DMS79 (cell line): ENCODE measurements at regions not wholly inside any gene's neighbourhood (a gene's known extent, or its start where the extent isn't known, plus 50 kb on each side); places are given as distances from the start of the nearest gene placed in this dataset.
"Not testable (repeated sequence)": the region's sequence is repeated elsewhere in the genome, so short reads cannot be mapped to it uniquely, and the experiment has no call there.

Source experiments
- DNase-seq: peaks from one replicate; lab custom pipeline; 2025; lab: John Stamatoyannopoulos, UW

- no peak for DNase-seq
Observed at GRCh38 chr3:95464346-95464745, 1350.0 kb upstream of the EPHA6 start.

DNA sequence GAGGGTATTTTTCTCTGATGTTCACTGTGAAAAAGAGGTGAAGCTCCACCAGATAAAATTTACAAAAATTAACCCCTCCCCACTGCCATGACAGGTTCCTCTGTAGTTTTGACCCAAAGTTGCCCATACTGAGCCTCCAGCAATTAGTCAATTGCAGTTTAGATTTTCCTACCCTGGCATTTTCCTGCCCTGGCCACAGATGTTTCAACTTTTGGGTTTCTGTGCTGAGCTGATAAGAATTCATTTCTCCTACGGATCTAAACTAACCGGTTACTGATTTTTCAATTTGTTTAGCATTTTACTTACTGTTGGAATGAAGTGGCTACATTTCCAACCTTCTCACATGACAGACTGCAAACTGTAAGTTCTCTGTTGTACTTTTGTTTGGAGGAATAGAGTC, 1346.1 kb upstream of the EPHA6 start:
- no peak for DNase-seq

- no peak for DNase-seq
Observed at GRCh38 chr3:95474338-95474737, 1340.1 kb upstream of the EPHA6 start.

DNA sequence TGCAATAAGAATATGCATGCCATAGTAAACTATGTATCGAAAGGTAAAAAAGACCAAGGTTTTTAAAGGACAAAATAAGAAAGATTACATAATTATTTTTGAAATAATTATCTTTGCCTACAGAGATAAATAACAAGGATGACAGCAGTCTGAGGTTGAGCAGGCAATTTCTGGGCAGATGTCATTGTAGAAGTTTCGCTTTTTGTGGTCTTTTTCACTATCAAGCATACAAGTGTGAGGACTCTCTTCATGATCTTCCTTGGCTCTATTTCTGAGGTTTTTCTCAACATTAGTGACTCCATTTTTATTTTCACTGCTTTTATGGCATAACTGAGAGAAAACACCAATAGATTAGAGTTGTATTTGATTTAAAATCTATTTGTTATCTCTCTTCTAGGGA, 1337.9 kb upstream of the EPHA6 start:
- DNase-seq, result no peak

- no peak for DNase-seq
Observed at GRCh38 chr3:95506174-95506573, 1308.2 kb upstream of the EPHA6 start.

DNA sequence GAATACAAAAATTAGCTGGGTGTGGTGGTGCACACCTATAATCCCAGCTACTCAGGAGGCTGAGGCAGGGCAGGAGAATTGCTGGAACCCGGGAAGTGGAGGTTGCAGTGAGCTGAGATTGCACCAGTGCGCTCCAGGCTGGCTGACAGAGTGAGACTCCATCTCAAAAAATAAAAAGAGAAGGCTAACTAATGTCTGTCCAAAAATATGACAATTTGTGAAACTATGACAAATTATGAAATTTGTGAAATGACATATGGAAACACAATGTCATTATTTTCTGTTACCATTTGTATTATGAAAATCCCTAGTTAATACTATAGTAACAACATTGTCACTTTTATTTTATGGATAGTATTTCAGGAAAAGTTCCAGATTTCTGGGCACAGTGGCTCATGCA, 1306.3 kb upstream of the EPHA6 start:
- DNase-seq, result no peak

DNA sequence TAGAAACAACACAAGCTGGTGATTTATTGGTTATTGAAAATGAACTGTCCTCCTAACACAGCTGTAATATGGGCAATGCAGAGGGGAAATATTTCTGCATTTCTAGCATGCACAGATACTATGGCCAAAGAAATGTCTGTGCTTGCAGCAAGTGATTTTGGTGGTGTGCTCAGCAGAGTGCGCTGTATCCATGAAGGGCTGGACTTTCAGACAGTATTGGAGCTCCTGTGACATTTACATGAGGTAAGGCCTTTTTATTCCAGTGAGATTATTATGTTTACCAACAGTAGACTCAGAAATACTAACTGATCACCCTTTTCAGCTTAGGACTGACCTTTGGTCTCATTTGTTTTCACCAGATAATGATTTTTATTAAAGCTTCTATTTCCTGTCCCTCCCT, 1302.6 kb upstream of the EPHA6 start:
- DNase-seq, result no peak

DNA sequence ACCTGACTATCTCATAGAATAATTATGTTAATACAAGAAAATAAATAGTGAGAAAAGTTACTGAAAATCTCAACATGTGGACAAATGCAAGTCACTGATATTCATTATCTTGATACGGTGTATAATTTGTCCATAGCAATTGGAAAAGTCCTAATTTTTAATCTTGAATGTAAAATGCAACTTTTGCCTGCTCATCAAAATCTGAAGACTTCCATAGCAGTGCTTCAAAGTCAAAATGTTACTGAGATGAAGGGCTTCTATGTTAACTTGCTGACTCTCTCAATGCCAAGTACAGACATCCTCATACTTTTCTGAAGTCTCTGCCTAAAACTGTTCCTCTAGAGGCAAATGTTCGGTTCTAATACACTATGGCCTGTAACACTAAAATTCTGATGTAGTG, 1300.1 kb upstream of the EPHA6 start:
- DNase-seq, result no peak

GRCh38 chr3:95521396-95521795, 1293.0 kb upstream of the EPHA6 start:
- DNase-seq, result no peak

- no peak for DNase-seq
Observed at GRCh38 chr3:95522449-95522848, 1291.9 kb upstream of the EPHA6 start.

DNA sequence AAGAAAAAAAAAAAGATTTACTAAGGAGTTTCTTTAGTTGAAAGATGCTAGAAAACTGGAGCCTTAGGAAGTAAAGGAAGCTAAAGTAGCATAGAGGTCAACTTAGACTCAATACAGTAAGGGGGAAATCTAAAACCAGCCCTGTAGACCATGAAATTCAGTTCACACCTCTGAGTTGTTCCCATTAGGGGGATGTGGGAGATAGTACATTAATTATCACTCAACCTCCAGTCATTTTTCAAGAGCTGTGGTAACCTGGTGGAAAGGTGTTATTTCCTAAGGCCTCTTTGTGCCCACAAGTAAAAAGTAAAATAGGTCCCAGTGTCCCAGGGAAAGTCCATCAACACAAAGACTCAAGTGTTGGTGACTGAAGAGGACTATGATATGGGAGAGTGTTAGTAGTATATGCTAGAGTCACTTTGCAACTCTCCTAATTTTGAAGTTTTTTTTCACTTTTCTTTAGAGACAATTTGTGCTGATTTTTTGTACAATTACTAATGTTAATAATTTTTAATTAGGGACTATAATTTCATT, 1274.4 kb upstream of the EPHA6 start:
- DNase-seq, result no peak

GRCh38 chr3:95565502-95565901, 1248.9 kb upstream of the EPHA6 start:
- no peak for DNase-seq

GRCh38 chr3:95567346-95567745, 1247.0 kb upstream of the EPHA6 start:
- DNase-seq, result no peak

DNA sequence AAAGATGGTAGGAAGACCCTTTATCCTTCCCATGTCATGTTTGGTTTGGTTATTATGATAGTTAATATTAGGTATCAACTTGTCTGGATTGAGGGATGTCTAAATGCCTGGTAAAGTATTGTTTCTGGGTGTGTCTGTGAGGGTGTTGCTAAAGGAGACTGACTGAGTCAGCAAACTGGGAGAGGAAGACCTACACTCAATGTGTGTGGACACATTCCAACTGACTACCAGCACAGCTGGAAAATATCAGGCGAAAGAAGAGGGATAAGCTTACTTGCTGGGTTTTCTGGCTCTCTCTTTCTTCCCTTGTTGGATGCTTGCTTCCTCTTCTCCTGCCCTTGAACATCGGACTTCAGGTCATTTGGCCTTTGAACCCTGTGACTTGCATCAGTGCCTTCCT, 1227.6 kb upstream of the EPHA6 start:
- no peak for DNase-seq

GRCh38 chr3:95587641-95588040, 1226.8 kb upstream of the EPHA6 start:
- not testable (repeated sequence) for DNase-seq

GRCh38 chr3:95588473-95588872, 1225.9 kb upstream of the EPHA6 start:
- no peak for DNase-seq

DNA sequence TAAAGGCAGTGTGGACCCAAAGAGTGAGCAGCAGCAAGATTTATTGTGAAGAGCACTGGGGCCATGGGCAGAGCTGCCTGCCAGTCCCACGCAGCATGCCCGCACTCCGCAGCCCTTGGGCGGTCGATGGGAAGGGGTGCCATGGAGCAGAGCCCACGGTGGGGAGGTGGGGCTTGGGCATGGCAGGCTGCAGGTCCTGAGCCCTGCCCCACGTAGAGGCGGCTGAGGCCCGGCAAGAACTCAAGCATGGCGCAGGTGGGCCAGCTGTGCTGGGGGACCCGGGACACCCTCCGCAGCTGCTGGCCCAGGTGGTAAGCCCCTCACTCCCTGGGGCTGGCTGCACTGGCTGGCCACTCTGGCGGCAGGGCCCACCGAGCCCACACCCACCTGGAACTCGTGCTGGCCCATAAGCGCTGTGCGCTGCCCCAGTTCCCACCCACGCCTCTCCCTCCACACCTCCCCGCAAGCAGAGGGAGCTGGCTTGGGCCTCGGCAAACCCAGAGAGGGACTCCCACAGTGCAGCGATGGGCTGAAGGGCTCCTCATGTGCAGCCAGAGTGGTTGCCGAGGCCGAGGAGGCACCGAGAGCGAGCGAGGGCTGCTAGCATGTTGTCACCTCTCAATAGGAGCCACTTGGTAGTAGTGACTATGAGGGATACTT, 1218.8 kb upstream of the EPHA6 start:
- DNase-seq, result no peak

DNA sequence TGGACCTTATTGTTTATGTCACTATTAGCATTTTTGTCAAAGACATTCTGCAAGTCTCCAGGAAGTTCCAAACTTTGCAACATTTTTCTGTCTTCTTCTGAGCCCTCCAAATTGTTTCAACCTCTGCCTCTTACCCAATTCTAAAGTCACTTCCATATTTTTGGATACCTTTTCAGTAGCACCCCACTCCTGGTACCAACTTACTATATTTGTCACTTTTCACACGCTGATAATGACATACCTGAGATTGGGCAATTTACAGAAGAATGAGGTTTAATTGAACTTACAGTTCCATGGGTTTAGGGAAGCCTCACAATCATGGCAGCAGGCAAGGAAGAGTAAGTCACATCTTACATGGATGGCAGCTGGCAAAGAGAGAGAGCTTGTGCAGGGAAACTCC, 1206.5 kb upstream of the EPHA6 start:
- no peak for DNase-seq

GRCh38 chr3:95609411-95609810, 1205.0 kb upstream of the EPHA6 start:
- no peak for DNase-seq

DNA sequence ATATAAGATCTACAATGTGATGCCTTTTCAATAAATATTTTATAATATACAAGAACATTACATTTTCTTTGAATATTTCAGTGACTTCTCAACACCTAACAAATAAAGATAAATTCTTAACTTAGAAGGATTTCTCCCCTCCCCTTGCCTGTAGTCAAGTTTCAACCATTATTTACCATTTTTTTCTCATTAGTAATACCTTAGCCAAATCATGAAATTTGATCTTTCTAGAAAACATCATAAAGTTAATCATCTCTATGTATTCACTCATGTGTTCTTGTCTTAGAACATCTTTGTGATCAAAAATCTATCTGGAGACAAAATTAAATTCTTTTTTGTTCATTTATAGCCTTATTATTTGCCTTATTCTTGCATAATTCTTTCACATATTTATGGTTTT, 1201.8 kb upstream of the EPHA6 start:
- no peak for DNase-seq

DNA sequence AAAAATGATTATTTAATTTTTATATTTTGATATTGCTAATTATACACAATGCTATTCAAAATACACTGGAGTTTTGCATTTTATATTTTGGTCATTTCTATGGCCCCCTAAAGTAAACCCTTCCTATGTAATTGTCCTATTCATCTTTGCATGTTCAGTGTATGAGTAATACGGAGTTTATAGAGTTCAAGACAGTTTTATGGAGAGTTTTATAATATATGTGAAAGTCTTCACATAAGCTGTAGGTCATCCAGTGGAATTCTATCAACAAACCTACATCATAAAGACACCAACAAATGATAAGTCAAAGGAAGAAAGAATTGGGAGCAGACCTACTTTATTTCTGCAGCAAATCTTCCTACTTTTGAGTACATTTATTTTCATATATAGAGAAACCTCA, 1200.4 kb upstream of the EPHA6 start:
- DNase-seq, result no peak

DNA sequence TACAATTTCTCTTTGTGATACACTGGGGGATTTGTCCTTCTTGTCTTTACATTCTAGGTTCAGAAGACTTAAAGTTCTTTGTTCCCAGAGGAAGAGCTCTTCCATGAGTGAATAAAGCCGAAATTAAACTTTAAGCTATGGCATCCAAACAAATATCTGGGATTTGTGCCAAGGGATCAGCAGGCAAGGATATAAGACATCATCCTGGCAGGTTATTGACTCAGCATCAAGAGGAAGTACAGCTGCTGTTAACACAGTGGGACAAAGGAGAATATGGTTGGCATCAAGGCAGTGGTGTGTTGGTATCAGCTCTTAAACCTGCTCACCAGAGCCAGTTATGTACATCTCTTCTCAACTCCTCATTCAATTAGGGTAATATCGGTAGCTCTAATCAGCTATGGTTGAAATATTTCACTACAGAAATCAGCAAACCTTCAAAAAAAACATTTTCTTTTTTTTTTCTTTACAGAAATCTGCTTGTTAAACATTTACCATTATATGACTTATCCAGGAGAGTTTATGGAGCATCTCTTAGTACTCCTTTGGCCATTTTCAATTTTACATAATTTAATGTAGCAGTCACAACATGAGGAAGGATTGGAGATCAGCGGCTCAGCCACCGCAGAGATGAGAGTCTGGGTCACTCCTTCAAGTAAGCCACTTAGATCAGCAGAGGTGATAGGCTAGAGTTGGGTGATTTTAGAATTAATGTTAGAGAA, 1198.6 kb upstream of the EPHA6 start:
- DNase-seq, result no peak

- DNase-seq, result no peak
Observed at GRCh38 chr3:95626107-95626506, 1188.3 kb upstream of the EPHA6 start.

DNA sequence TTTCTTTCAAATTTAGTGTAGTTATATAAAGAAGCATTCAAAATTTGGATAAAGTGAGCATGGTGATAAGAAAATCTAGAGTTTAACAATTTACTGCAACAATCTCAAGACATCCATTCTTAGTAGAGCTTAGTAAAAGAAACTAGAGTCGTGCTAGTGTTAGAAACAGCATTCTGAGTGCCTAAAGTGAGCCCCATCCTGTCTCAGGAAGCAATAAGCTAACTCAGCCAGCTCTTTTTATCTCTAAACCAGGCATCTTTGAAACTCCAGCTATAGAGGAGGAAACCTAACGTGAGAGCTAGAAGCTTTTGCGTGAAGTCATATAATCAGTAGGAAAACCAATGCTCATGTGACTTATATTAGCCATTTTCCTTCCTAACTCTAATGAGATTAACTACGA, 1187.1 kb upstream of the EPHA6 start:
- DNase-seq, result no peak
